ENCODE measurements at regions not wholly inside any gene's neighbourhood (a gene's known extent, or its start where the extent isn't known, plus 50 kb on each side); places are given as distances from the start of the nearest gene placed in this dataset.

- H3K4me3 Mint-ChIP-seq (ENCODE audit: low read depth) = no peak overlapping the region
- no peak overlapping the region for H3K27ac Mint-ChIP-seq
- H3K27me3 Mint-ChIP-seq (ENCODE audit: low read depth) = no peaks in the 10 kb centered on the region
- no peaks in the 10 kb centered on the region for H3K36me3 Mint-ChIP-seq (ENCODE audit: low read depth)
- DNase-seq (ENCODE audit: low spot score) = no peak
- H3K4me1 Mint-ChIP-seq (ENCODE audit: low read depth) = no peaks in the 10 kb centered on the region
- intact Hi-C loops (cut with micrococcal nuclease) = no loop called here
- peaks cover 3% of the 10 kb centered on the region for H3K9me3 Mint-ChIP-seq
These were observed 372.5 kb upstream of the GRIA1 start for GRCh38 chr5:153118018-153118417.

- no peak overlapping the region for H3K4me3 Mint-ChIP-seq (ENCODE audit: low read depth)
- no peaks in the 10 kb centered on the region for H3K4me1 Mint-ChIP-seq (ENCODE audit: low read depth)
- no peaks in the 10 kb centered on the region for H3K36me3 Mint-ChIP-seq (ENCODE audit: low read depth)
- DNase-seq (ENCODE audit: low spot score) = no peak
- intact Hi-C loops (cut with micrococcal nuclease) = no loop called here
- peaks cover 3% of the 10 kb centered on the region for H3K9me3 Mint-ChIP-seq
- no peaks in the 10 kb centered on the region for H3K27me3 Mint-ChIP-seq (ENCODE audit: low read depth)
- no peak overlapping the region for H3K27ac Mint-ChIP-seq
These were observed 368.1 kb upstream of the GRIA1 start for GRCh38 chr5:153122403-153122802.

DNA sequence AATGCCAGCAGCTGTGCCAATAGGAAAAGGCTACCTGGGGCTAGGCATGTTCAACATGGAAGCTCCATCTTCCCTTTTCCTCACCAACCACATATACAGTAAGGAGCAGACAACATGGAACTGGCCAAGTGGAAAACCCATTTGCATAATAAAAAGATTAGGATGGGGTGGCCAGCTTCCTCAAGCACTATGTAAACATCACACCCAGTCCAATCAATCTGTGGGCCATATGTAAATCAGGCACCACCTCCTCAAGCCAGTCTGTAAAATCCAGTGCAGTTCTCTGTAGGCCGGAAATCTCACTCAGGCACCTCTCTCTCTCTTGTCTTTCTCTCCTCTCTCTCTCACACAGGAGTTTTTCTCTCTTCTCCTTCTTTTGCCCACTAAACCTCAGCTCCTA lies 360.2 kb upstream of the GRIA1 start:
- H3K4me3 Mint-ChIP-seq (ENCODE audit: low read depth) = no peak overlapping the region
- no peaks in the 10 kb centered on the region for H3K36me3 Mint-ChIP-seq (ENCODE audit: low read depth)
- H3K27me3 Mint-ChIP-seq (ENCODE audit: low read depth) = no peaks in the 10 kb centered on the region
- DNase-seq (ENCODE audit: low spot score) = no peak
- H3K4me1 Mint-ChIP-seq (ENCODE audit: low read depth) = no peaks in the 10 kb centered on the region
- H3K9me3 Mint-ChIP-seq = peaks cover 5% of the 10 kb centered on the region
- H3K27ac Mint-ChIP-seq = no peak overlapping the region
- intact Hi-C loops (cut with micrococcal nuclease) = no loop called here

GRCh38 chr5:153135411-153135810 lies 355.1 kb upstream of the GRIA1 start:
- DNase-seq (ENCODE audit: low spot score) = no peak
- Mint-ChIP-seq H3K27me3 (ENCODE audit: low read depth) (no peaks in the 10 kb centered on the region), H3K36me3 (ENCODE audit: low read depth) (no peaks in the 10 kb centered on the region), H3K9me3 (peaks cover 5% of the 10 kb centered on the region), H3K27ac (no peak overlapping the region), H3K4me3 (ENCODE audit: low read depth) (no peak overlapping the region), H3K4me1 (ENCODE audit: low read depth) (no peaks in the 10 kb centered on the region)
- intact Hi-C loops (cut with micrococcal nuclease) = no loop called here

DNA sequence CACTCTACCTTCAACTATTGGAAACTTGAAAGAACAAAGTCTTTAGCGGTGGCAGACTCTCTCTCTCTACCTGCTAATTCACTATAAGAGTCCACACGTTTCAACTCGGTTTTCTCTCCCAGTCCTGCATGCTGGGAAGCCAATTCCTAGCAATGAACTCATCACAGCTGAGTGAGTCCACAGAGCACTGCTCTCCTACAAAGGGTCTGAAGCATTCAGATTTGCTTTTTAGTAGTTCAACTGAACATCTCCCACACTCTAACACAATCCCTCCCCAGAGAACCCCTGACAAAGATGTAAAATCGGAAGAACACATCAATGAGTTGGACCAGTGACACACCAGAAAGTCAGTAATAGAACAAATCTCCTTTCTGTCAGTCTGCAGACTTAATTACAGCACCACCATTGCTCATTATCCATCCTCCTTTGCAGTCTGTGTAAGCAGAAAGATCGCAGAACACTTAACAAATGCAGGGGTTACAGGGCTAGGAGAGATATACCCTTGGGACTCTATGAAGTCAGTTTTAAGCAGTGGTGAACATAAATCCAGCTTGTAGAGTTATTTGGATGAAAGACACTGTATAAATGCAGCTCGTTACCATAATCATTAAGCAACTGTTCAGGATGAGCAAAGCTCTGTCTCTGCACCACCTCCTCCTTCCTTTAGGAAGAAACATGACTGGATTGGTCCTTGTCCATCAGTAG lies 353.4 kb upstream of the GRIA1 start:
- intact Hi-C loops (cut with micrococcal nuclease) = no loop called here
- Mint-ChIP-seq H3K9me3 (no peaks in the 10 kb centered on the region), H3K36me3 (ENCODE audit: low read depth) (no peaks in the 10 kb centered on the region), H3K4me3 (ENCODE audit: low read depth) (no peak overlapping the region), H3K27me3 (ENCODE audit: low read depth) (no peaks in the 10 kb centered on the region), H3K4me1 (ENCODE audit: low read depth) (no peaks in the 10 kb centered on the region), H3K27ac (no peak overlapping the region)
- DNase-seq (ENCODE audit: low spot score) = no peak

DNA sequence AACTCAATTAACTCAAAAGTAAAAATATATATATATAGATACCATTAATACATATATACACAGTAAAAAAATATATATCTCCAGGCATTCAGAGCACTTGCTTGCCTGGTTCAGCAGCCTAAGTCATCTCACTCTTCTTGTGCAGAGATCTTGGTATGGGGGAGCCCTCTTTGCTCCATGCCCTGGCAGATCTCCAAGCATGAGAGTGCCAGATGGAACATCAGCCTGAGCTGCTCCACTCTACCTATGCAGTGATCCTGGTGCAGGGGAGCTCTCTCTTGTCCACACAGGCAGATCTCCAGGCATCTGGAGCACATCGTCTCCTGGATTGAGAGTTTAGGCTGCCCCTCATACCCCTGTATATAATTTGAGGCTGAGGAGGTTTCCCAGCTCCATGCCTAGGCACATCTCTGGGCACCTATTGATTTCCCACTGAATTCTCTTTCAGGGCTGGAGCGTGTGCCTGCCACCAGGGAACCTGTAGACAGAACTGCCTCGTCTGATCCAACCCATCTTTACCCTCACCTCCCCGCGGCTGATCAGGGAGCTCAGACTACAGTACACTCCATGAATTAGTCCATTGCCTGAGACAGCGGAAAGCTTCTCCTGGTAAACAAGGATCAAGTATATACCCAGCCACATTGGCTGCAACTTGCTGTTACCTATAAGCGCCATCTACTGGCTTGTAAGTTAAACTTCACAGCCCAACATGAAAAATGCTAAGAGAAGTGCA lies 342.4 kb upstream of the GRIA1 start:
- no peaks in the 10 kb centered on the region for H3K27me3 Mint-ChIP-seq (ENCODE audit: low read depth)
- H3K4me1 Mint-ChIP-seq (ENCODE audit: low read depth) = no peaks in the 10 kb centered on the region
- H3K36me3 Mint-ChIP-seq (ENCODE audit: low read depth) = no peaks in the 10 kb centered on the region
- no peak for DNase-seq (ENCODE audit: low spot score)
- peaks cover 19% of the 10 kb centered on the region for H3K9me3 Mint-ChIP-seq
- no peak overlapping the region for H3K4me3 Mint-ChIP-seq (ENCODE audit: low read depth)
- intact Hi-C loops (cut with micrococcal nuclease) = loop anchor here (2.0 kb wide), 1 partner anchor 615 kb away; no protein-coding TSS in a partner anchor
- no peak overlapping the region for H3K27ac Mint-ChIP-seq

GRCh38 chr5:153148624-153148976 lies 341.9 kb upstream of the GRIA1 start:
- no peak for DNase-seq (ENCODE audit: low spot score)
- no peaks in the 10 kb centered on the region for H3K27me3 Mint-ChIP-seq (ENCODE audit: low read depth)
- no peaks in the 10 kb centered on the region for H3K36me3 Mint-ChIP-seq (ENCODE audit: low read depth)
- H3K4me1 Mint-ChIP-seq (ENCODE audit: low read depth) = no peaks in the 10 kb centered on the region
- intact Hi-C loops (cut with micrococcal nuclease) = loop anchor here (2.0 kb wide), 1 partner anchor 616 kb away; no protein-coding TSS in a partner anchor
- H3K9me3 Mint-ChIP-seq = peaks cover 17% of the 10 kb centered on the region
- H3K27ac Mint-ChIP-seq = no peak overlapping the region
- no peak overlapping the region for H3K4me3 Mint-ChIP-seq (ENCODE audit: low read depth)

GRCh38 chr5:153151558-153151957 lies 338.9 kb upstream of the GRIA1 start:
- intact Hi-C loops (cut with micrococcal nuclease) = no loop called here
- H3K27me3 Mint-ChIP-seq (ENCODE audit: low read depth) = no peaks in the 10 kb centered on the region
- H3K4me1 Mint-ChIP-seq (ENCODE audit: low read depth) = no peaks in the 10 kb centered on the region
- H3K9me3 Mint-ChIP-seq = peaks cover 3% of the 10 kb centered on the region
- no peak overlapping the region for H3K4me3 Mint-ChIP-seq (ENCODE audit: low read depth)
- H3K36me3 Mint-ChIP-seq (ENCODE audit: low read depth) = no peaks in the 10 kb centered on the region
- H3K27ac Mint-ChIP-seq = no peak overlapping the region
- no peak for DNase-seq (ENCODE audit: low spot score)

DNA sequence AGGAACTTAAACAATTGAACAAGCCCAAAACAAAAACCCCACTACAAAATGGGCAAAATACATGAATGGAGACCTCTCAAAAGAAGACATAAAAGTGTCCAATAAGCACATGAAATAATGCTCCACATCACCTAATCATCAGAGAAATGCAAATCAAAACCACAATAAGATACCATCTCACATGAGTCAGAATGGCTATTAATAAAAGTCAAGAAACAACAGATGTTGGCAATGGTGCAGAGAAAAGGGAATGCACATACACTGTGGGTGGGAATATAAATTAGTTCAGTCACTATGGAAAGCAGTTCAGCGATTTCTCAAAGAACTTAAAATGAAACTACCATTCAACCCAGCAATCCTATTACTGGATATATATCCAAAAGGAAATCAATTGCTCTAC lies 337.4 kb upstream of the GRIA1 start:
- intact Hi-C loops (cut with micrococcal nuclease) = no loop called here
- Mint-ChIP-seq H3K27ac (no peak overlapping the region), H3K4me3 (ENCODE audit: low read depth) (no peak overlapping the region), H3K9me3 (peaks cover 3% of the 10 kb centered on the region), H3K27me3 (ENCODE audit: low read depth) (no peaks in the 10 kb centered on the region), H3K36me3 (ENCODE audit: low read depth) (no peaks in the 10 kb centered on the region), H3K4me1 (ENCODE audit: low read depth) (no peaks in the 10 kb centered on the region)
- DNase-seq (ENCODE audit: low spot score) = no peak

DNA sequence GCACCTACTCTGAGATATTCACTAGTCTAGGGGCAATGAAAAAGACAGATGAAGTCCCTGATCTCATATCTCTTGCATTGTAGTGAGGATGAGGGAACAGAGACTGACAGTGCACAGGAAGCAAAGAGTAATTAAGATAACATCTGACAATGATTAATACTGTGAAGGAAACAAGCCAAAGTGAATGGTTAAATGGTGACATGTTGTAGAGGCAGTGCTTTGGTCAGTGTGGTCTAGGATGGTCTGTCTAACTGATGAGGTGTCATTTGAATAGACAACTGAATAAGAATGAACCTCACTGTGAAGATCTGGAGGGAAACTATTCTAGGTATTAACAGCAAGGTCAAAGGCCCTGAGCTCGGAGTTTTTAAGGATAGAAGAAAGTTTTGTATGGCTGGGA lies 333.3 kb upstream of the GRIA1 start:
- Mint-ChIP-seq H3K27ac (no peak overlapping the region), H3K36me3 (ENCODE audit: low read depth) (no peaks in the 10 kb centered on the region), H3K27me3 (ENCODE audit: low read depth) (no peaks in the 10 kb centered on the region), H3K9me3 (no peaks in the 10 kb centered on the region), H3K4me3 (ENCODE audit: low read depth) (no peak overlapping the region), H3K4me1 (ENCODE audit: low read depth) (no peaks in the 10 kb centered on the region)
- DNase-seq (ENCODE audit: low spot score) = no peak
- intact Hi-C loops (cut with micrococcal nuclease) = no loop called here

GRCh38 chr5:153158608-153159007 lies 331.9 kb upstream of the GRIA1 start:
- intact Hi-C loops (cut with micrococcal nuclease) = no loop called here
- no peak overlapping the region for H3K27ac Mint-ChIP-seq
- H3K4me1 Mint-ChIP-seq (ENCODE audit: low read depth) = no peaks in the 10 kb centered on the region
- no peak overlapping the region for H3K4me3 Mint-ChIP-seq (ENCODE audit: low read depth)
- no peaks in the 10 kb centered on the region for H3K36me3 Mint-ChIP-seq (ENCODE audit: low read depth)
- no peak for DNase-seq (ENCODE audit: low spot score)
- H3K9me3 Mint-ChIP-seq = no peaks in the 10 kb centered on the region
- H3K27me3 Mint-ChIP-seq (ENCODE audit: low read depth) = no peaks in the 10 kb centered on the region

DNA sequence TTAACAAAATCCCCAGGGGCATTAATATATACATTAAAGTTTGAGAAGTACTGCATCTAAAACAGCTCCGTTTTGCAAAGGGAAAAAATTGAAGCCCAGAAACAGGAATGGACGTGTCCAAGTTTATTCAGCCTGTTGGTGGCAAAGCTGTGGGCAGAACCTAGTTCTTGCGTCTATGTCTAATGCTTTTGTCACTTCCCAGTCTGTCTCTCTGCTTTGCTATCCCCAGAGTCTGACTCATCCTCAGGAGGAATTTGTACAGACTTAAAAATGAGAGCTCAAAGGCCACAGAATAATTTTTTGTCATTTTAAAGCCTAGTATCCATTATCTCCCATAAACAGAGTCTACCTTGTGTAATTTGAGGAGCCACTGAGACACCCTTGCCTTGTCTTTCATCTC lies 330.9 kb upstream of the GRIA1 start:
- Mint-ChIP-seq H3K27me3 (ENCODE audit: low read depth) (no peaks in the 10 kb centered on the region), H3K4me1 (ENCODE audit: low read depth) (no peaks in the 10 kb centered on the region), H3K27ac (no peak overlapping the region), H3K4me3 (ENCODE audit: low read depth) (no peak overlapping the region), H3K36me3 (ENCODE audit: low read depth) (no peaks in the 10 kb centered on the region), H3K9me3 (peaks cover 2% of the 10 kb centered on the region)
- DNase-seq (ENCODE audit: low spot score) = no peak
- intact Hi-C loops (cut with micrococcal nuclease) = no loop called here

DNA sequence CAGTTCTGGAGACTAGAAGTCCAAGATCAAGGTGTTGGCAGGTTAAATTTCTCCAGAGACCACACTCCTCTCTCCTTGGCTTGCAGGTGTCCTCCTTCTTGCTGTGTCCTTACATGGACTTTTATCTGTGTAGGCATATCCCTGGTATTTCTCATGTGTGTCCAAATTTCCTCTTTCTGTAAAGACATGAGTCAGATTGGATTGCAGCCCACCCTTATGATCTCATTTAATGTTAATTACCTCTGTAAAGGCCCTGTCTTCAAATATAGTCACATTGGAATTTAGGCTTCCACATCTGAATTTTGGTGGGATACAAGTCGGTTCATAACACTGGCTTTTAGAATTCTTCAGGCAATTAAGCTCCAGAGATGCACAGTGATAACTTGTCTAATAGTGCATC lies 322.2 kb upstream of the GRIA1 start:
- Mint-ChIP-seq H3K27me3 (ENCODE audit: low read depth) (no peaks in the 10 kb centered on the region), H3K9me3 (peaks cover 2% of the 10 kb centered on the region), H3K27ac (no peak overlapping the region), H3K4me3 (ENCODE audit: low read depth) (no peak overlapping the region), H3K36me3 (ENCODE audit: low read depth) (no peaks in the 10 kb centered on the region), H3K4me1 (ENCODE audit: low read depth) (no peaks in the 10 kb centered on the region)
- DNase-seq (ENCODE audit: low spot score) = no peak
- intact Hi-C loops (cut with micrococcal nuclease) = no loop called here

Measured in activated T-helper 2 cell treated with anti-CD3 and anti-CD28 coated beads, Interferon-gamma antibody, Interleukin-2, Interleukin-4, amounts not matched to agents 10 μg/mL and 5 μg/mL and 100 μg/mL, durations not matched to agents 14 hours and 24 hours and 36 hours (primary cell).